A673 (cell line): ENCODE measurements at regions not wholly inside any gene's neighbourhood (a gene's known extent, or its start where the extent isn't known, plus 50 kb on each side); places are given as distances from the start of the nearest gene placed in this dataset.

Experiments
- EZH2 ChIP-seq: fragments of 200-600 bp; sonication (generic); IDR thresholded peaks from 2 replicates; pipeline ENCODE4 v1.6.1; 2017; ENCODE audit warnings: borderline replicate concordance, low read depth, mild to moderate bottlenecking, mixed read lengths, antibody characterized with exemption, low read length; ENCODE audit not compliant: poor library complexity, severe bottlenecking
- TF ChIP-seq, protein P1 (sequence below): fragments of 300-800, 200-600 bp; sonication (generic); conservative IDR thresholded peaks from 2 replicates; pipeline ENCODE4 v1.5.1; 2017; ENCODE audit warnings: low read depth, mild to moderate bottlenecking, antibody characterized with exemption, low read length, moderate library complexity, mixed read lengths

DNA sequence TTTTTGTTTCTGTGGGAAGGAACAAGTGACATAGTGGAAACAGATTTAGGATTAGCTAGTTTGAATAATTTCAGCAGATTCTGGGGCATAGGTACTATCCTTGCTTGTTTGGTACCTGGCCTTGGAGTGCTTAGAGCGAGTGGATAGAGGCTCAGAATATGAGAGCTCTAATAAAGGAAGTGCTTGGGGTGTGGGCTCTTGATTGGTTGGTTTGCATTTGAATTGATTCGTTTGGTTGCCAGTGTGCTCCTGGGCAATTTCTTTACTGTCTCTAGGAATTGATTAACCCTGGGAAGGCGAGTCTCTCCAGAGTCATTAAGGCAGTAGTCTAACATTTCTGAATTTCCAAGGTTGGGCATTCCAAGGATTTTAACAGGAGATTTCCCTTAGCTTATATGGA is 98.0 kb downstream of the DTWD1 start:
- TF ChIP-seq, protein P1, sequence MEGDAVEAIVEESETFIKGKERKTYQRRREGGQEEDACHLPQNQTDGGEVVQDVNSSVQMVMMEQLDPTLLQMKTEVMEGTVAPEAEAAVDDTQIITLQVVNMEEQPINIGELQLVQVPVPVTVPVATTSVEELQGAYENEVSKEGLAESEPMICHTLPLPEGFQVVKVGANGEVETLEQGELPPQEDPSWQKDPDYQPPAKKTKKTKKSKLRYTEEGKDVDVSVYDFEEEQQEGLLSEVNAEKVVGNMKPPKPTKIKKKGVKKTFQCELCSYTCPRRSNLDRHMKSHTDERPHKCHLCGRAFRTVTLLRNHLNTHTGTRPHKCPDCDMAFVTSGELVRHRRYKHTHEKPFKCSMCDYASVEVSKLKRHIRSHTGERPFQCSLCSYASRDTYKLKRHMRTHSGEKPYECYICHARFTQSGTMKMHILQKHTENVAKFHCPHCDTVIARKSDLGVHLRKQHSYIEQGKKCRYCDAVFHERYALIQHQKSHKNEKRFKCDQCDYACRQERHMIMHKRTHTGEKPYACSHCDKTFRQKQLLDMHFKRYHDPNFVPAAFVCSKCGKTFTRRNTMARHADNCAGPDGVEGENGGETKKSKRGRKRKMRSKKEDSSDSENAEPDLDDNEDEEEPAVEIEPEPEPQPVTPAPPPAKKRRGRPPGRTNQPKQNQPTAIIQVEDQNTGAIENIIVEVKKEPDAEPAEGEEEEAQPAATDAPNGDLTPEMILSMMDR: no peak
- no peak for TF ChIP-seq EZH2
